ENCODE measurements at regions not wholly inside any gene's neighbourhood (a gene's known extent, or its start where the extent isn't known, plus 50 kb on each side); places are given as distances from the start of the nearest gene placed in this dataset.
"Not testable (repeated sequence)": the region's sequence is repeated elsewhere in the genome, so short reads cannot be mapped to it uniquely, and the experiment has no call there.

DNA sequence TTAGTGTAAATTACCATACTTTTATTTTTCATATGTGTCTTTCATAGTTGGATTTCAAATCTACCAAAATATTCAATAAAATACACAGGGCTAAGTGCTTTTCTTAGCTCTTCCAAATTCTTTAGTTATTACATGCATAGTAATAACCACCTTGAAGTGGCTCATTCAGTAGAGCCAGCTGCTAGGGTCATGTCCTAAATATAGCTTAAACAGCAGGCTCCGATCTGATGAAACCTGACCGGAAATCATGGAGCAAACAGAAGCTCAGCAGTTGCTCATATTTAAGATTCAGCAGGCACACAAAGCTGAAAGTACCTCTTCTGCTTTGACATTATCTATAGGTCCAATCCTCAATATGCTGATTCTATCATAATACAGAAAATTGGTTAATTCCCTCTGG lies 1470.4 kb downstream of the ADGRL3 start:
- ATAC-seq (ENCODE audit: low read depth in 2 of 2) (no peak), DNase-seq (no peak)
- Mint-ChIP-seq H3K27ac (no peak overlapping the region), H3K4me1 (no peaks in the 10 kb centered on the region), H3K9me3 (peaks cover 0 to 12% (median 5%) of the 10 kb centered on the region in 7 donors), H3K4me3 (no peak overlapping the region), H3K36me3 (no peaks in the 10 kb centered on the region), H3K27me3 (no peaks in the 10 kb centered on the region)

- Mint-ChIP-seq H3K27me3 (no peaks in the 10 kb centered on the region), H3K9me3 (peaks cover 0 to 8% (median 5%) of the 10 kb centered on the region in 7 donors), H3K4me3 (no peak overlapping the region), H3K4me1 (no peaks in the 10 kb centered on the region), H3K27ac (no peak overlapping the region), H3K36me3 (no peaks in the 10 kb centered on the region)
- no peak for DNase-seq
- no peak for ATAC-seq (ENCODE audit: low read depth in 2 of 2)
Observed at GRCh38 chr4:62661821-62662220, 1461.7 kb downstream of the ADGRL3 start.

DNA sequence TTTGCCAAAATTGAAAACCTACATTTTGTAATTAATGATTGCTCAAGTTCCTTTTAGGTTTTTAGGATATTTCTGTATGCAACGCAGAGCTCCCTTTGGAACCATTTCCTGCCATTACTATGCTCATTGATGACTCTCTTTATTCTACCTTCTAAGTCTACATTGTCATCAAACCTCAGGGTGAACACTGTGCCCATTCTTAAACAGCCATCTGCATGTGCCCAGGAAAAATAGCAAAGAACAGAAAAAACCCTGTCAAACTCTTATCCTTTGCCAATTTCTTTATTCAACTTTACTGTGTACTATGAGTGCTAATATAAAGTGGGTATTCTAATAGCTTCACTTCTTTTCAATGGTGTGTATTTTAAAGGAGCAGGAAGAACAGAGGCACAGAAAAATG lies 1455.9 kb downstream of the ADGRL3 start:
- Mint-ChIP-seq H3K4me3 (no peak overlapping the region), H3K4me1 (no peaks in the 10 kb centered on the region), H3K36me3 (no peaks in the 10 kb centered on the region), H3K27me3 (no peaks in the 10 kb centered on the region), H3K27ac (no peak overlapping the region), H3K9me3 (peaks cover 0 to 3% (median 0%) of the 10 kb centered on the region in 7 donors)
- ATAC-seq (ENCODE audit: low read depth in 2 of 2) (no peak), DNase-seq (no peak)

DNA sequence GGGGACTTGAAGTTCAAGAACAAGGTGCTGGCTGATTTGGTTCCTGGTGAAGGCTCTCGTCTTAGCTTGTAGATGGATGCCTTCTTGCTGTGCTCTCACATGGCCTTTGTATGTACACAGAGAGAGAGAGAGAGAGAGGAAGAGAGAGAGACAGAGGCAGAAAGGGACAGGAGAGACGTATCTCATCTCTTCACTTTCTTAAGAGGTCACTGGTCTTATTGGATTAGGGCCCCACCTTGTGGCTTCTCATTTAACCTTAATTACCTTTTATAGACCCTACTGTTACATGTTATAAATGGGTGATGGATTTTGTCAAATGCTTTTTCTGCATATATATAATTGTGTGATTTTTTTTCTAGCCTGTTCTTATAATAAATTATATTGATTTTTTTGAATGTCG lies 1444.2 kb downstream of the ADGRL3 start:
- ATAC-seq (ENCODE audit: low read depth in 2 of 2), result no peak
- H3K9me3 Mint-ChIP-seq, result peaks cover 0 to 3% (median 0%) of the 10 kb centered on the region in 7 donors
- H3K27ac Mint-ChIP-seq, result no peak overlapping the region
- no peak overlapping the region for H3K4me3 Mint-ChIP-seq
- DNase-seq, result no peak
- no peaks in the 10 kb centered on the region for H3K27me3 Mint-ChIP-seq
- H3K4me1 Mint-ChIP-seq, result no peaks in the 10 kb centered on the region
- H3K36me3 Mint-ChIP-seq, result no peaks in the 10 kb centered on the region

DNA sequence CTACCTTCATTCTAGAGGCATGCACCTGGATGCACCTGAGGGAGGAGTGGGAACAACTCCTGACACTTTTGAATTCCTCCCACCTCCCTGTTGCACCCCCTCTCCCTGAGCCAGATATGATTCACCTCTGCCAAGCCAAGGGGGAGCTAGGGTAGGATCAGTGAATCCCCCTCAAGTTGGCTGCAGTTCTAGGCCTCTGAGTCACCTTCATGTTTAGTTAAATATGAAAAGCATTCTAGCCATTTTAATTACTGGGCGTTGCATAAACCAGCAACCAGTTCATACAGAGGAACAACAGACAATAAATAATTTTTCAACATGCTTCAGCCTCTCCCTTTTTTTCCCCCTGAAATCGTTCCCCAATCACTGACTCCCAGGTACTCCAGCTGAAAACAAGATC lies 1440.2 kb downstream of the ADGRL3 start:
- H3K4me1 Mint-ChIP-seq, result no peaks in the 10 kb centered on the region
- H3K36me3 Mint-ChIP-seq, result no peaks in the 10 kb centered on the region
- ATAC-seq (ENCODE audit: low read depth in 2 of 2) (no peak), DNase-seq (no peak)
- H3K27me3 Mint-ChIP-seq, result no peaks in the 10 kb centered on the region
- H3K4me3 Mint-ChIP-seq, result no peak overlapping the region
- H3K27ac Mint-ChIP-seq, result peak overlapping the region in 1 of 6 donors; percentile 2
- H3K9me3 Mint-ChIP-seq, result peaks cover 0 to 2% (median 0%) of the 10 kb centered on the region in 7 donors

- DNase-seq (no peak), ATAC-seq (ENCODE audit: low read depth in 2 of 2) (no peak)
- H3K4me3 Mint-ChIP-seq, result no peak overlapping the region
- H3K4me1 Mint-ChIP-seq, result no peaks in the 10 kb centered on the region
- no peaks in the 10 kb centered on the region for H3K36me3 Mint-ChIP-seq
- no peak overlapping the region for H3K27ac Mint-ChIP-seq
- no peaks in the 10 kb centered on the region for H3K27me3 Mint-ChIP-seq
- H3K9me3 Mint-ChIP-seq, result peaks cover 0 to 6% (median 4%) of the 10 kb centered on the region in 7 donors
Observed at GRCh38 chr4:62627671-62628070, 1427.5 kb downstream of the ADGRL3 start.

DNA sequence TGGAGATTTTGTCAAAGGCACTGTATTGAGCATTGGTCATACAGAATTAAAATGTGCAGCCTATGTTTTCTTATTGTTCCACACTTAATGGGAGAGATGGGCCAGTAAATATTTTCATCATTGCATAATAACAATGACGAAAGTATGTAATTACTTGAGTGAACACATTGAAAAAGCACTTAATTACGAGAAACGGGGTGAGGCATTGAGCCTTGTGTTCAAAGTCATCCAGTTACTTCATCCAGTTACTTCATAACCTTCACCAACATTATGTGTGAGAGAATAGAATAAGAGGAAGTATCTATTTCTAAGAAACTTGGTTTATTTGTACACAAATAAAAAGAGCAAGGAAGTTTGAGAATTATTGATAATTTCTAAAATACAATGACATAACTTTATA lies 1427.0 kb downstream of the ADGRL3 start:
- Mint-ChIP-seq H3K36me3 (no peaks in the 10 kb centered on the region), H3K4me1 (no peaks in the 10 kb centered on the region), H3K27ac (no peak overlapping the region), H3K27me3 (no peaks in the 10 kb centered on the region), H3K4me3 (no peak overlapping the region), H3K9me3 (peaks cover 0 to 6% (median 3%) of the 10 kb centered on the region in 7 donors)
- ATAC-seq (ENCODE audit: low read depth in 2 of 2), result no peak
- DNase-seq, result no peak

- no peak for DNase-seq
- Mint-ChIP-seq H3K4me3 (no peak overlapping the region), H3K36me3 (no peaks in the 10 kb centered on the region), H3K27me3 (no peaks in the 10 kb centered on the region), H3K9me3 (peaks cover 0 to 6% (median 3%) of the 10 kb centered on the region in 7 donors), H3K4me1 (no peaks in the 10 kb centered on the region), H3K27ac (no peak overlapping the region)
- ATAC-seq (ENCODE audit: low read depth in 2 of 2), result no peak
Observed at GRCh38 chr4:62622089-62622488, 1422.0 kb downstream of the ADGRL3 start.

DNA sequence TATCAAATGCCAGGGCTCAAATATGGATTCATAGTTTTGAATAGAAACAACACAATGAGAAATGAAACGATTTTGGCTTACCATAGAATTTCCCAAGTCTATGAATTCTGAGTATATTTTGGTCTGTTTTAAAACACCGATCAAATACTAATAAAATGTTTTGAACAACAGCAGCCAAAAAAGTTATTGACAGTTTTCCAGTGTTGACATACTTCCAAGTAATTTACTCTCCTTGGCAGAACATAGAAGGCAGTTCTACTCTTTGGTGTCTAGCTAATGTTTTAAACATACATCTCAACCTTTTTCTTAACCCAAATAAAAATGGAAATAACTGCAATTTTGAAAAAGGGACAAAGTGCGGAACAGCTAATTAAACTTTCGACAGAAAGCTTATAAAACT lies 1419.8 kb downstream of the ADGRL3 start:
- DNase-seq (no peak), ATAC-seq (ENCODE audit: low read depth in 2 of 2) (no peak)
- Mint-ChIP-seq H3K4me3 (no peak overlapping the region), H3K4me1 (no peaks in the 10 kb centered on the region), H3K9me3 (peaks cover 0 to 6% (median 3%) of the 10 kb centered on the region in 7 donors), H3K27me3 (no peaks in the 10 kb centered on the region), H3K36me3 (no peaks in the 10 kb centered on the region), H3K27ac (no peak overlapping the region)

GRCh38 chr4:62618042-62618441 lies 1417.9 kb downstream of the ADGRL3 start:
- H3K27ac Mint-ChIP-seq, result no peak overlapping the region
- DNase-seq, result no peak
- H3K36me3 Mint-ChIP-seq, result no peaks in the 10 kb centered on the region
- H3K9me3 Mint-ChIP-seq, result peaks cover 0 to 7% (median 1%) of the 10 kb centered on the region in 7 donors
- no peak overlapping the region for H3K4me3 Mint-ChIP-seq
- no peak for ATAC-seq (ENCODE audit: low read depth in 2 of 2)
- no peaks in the 10 kb centered on the region for H3K27me3 Mint-ChIP-seq
- no peaks in the 10 kb centered on the region for H3K4me1 Mint-ChIP-seq

DNA sequence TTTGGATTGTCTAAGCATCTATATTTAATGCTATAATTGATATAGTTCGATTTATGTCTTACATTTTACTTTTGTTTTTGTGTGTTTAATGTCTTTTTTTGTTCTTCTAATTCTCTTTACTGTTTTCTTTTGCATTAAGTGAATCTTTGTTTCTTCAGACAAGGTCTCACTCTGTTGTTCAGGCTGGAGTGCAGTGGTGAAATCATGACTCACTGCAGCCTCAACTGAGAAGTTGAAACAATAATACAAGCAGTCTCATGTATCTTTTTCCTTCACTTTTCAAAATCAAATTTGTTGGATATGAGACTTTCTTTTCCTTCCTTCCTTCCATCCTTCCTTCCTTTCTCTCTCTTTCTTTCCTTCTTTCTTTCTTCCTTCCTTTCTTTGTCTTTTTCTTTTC lies 1401.6 kb downstream of the ADGRL3 start:
- no peak for DNase-seq
- H3K27ac Mint-ChIP-seq, result no peak overlapping the region
- no peaks in the 10 kb centered on the region for H3K36me3 Mint-ChIP-seq
- no peak for ATAC-seq (ENCODE audit: low read depth in 2 of 2)
- no peaks in the 10 kb centered on the region for H3K4me1 Mint-ChIP-seq
- peaks cover 0 to 8% (median 3%) of the 10 kb centered on the region in 7 donors for H3K9me3 Mint-ChIP-seq
- no peaks in the 10 kb centered on the region for H3K27me3 Mint-ChIP-seq
- no peak overlapping the region for H3K4me3 Mint-ChIP-seq

DNA sequence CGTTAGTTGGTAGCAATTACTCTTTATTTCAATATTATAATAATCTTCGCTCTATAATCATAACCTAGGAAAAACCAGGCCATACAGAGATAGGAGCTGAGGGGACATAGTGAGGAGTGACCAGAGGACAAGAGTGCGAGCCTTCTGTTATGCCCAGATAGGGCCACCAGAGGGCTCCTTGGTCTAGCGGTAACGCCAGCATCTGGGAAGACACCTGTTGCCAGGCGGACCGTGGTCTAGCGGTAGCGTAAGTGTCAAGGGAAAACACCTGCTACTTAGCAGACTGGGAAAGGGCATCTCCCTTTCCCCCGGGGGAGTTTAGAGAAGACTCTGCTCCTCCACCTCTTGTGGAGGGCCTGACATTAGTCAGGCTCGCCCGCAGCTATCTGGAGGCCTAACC lies 1395.1 kb downstream of the ADGRL3 start:
- peaks cover 0 to 13% (median 5%) of the 10 kb centered on the region in 7 donors for H3K9me3 Mint-ChIP-seq
- H3K27me3 Mint-ChIP-seq; H3K27ac Mint-ChIP-seq; H3K4me3 Mint-ChIP-seq; H3K4me1 Mint-ChIP-seq; H3K36me3 Mint-ChIP-seq; DNase-seq; ATAC-seq (ENCODE audit: low read depth in 2 of 2): not testable (repeated sequence)

GRCh38 chr4:62591756-62592155 lies 1391.6 kb downstream of the ADGRL3 start:
- Mint-ChIP-seq H3K36me3 (no peaks in the 10 kb centered on the region), H3K4me3 (no peak overlapping the region), H3K9me3 (peaks cover 0 to 17% (median 11%) of the 10 kb centered on the region in 7 donors), H3K4me1 (no peaks in the 10 kb centered on the region), H3K27ac (no peak overlapping the region), H3K27me3 (no peaks in the 10 kb centered on the region)
- ATAC-seq (ENCODE audit: low read depth in 2 of 2) (no peak), DNase-seq (no peak)

- Mint-ChIP-seq H3K4me1 (no peaks in the 10 kb centered on the region), H3K4me3 (no peak overlapping the region), H3K9me3 (peaks cover 2 to 12% (median 6%) of the 10 kb centered on the region in 7 donors), H3K27ac (no peak overlapping the region), H3K27me3 (no peaks in the 10 kb centered on the region), H3K36me3 (no peaks in the 10 kb centered on the region)
- DNase-seq (no peak), ATAC-seq (ENCODE audit: low read depth in 2 of 2) (no peak)
Observed at GRCh38 chr4:62588671-62589070, 1388.5 kb downstream of the ADGRL3 start.

- no peak overlapping the region for H3K27ac Mint-ChIP-seq
- H3K27me3 Mint-ChIP-seq, result no peaks in the 10 kb centered on the region
- no peak for ATAC-seq (ENCODE audit: low read depth in 2 of 2)
- H3K4me1 Mint-ChIP-seq, result no peaks in the 10 kb centered on the region
- no peak overlapping the region for H3K4me3 Mint-ChIP-seq
- no peaks in the 10 kb centered on the region for H3K36me3 Mint-ChIP-seq
- DNase-seq, result no peak
- H3K9me3 Mint-ChIP-seq, result peaks cover 3 to 16% (median 9%) of the 10 kb centered on the region in 7 donors
Observed at GRCh38 chr4:62571494-62571893, 1371.4 kb downstream of the ADGRL3 start.
